Uterus (tissue), 3 donors: ENCODE measurements at regions not wholly inside any gene's neighbourhood (a gene's known extent, or its start where the extent isn't known, plus 50 kb on each side); places are given as distances from the start of the nearest gene placed in this dataset.

ENCODE experiments used
- DNase-seq, 2 donors: peaks; one replicate each; pipeline ENCODE4 v3.0.0-alpha.2; 2019 to 2020
- H3K27ac ChIP-seq, 2 donors: fragments of 200-600 bp; sonication (generic); 1 replicate in 1 of 2; 2 replicates in 1 of 2; pipeline ENCODE4 v1.5.1; 2016 to 2018
- H3K27me3 ChIP-seq, 2 donors: fragments of 200-600 bp; sonication (generic); one replicate each; pipeline ENCODE4 v1.5.1; 2018 to 2019; ENCODE audit warnings: control low read depth in 1 of 2
- H3K36me3 ChIP-seq, 2 donors: fragments of 200-600 bp; sonication (generic); one replicate each; pipeline ENCODE4 v1.5.1; 2019; ENCODE audit warnings: control low read depth in 1 of 2
- H3K4me1 ChIP-seq, 2 donors: fragments of 200-600 bp; sonication (generic); one replicate each; pipeline ENCODE4 v1.5.1; 2018 to 2019; ENCODE audit warnings: control low read depth in 1 of 2
- H3K4me3 ChIP-seq, 2 donors: fragments of 200-600 bp; sonication (generic); 1 replicate in 1 of 2; 2 replicates in 1 of 2; pipeline ENCODE4 v1.5.1; 2018 to 2019; ENCODE audit warnings: mild to moderate bottlenecking in 1 of 2
- H3K9me3 ChIP-seq, 2 donors: fragments of 200-600 bp; sonication (generic); one replicate each; pipeline ENCODE4 v1.5.1; 2019; ENCODE audit warnings: control low read depth in 1 of 2
- POLR2A ChIP-seq, 2 donors: fragments of 450-650 bp; IDR thresholded peaks; one replicate each; pipeline ENCODE4 v1.6.1; 2016; ENCODE audit warnings: antibody characterized with exemption in 2 of 2, mild to moderate bottlenecking in 1 of 2, moderate library complexity in 1 of 2
- intact Hi-C: fragments of 100-400 bp; cut with DNase I; formaldehyde crosslinking; loops from one replicate; pipeline ENCODE4 v1.15.1; 2023; ENCODE audit warnings: low total_unique reads
- TF ChIP-seq, protein P1 (sequence below), 4 experiments: fragments of 200-600 bp in 2 of 4; fragments of 450-650 bp in 2 of 4; sonication (generic) in 2 of 4; IDR thresholded peaks; one replicate each; pipeline ENCODE4 v1.5.1; 2016 to 2019; ENCODE audit warnings: antibody characterized with exemption in 4 of 4, mild to moderate bottlenecking in 2 of 4, moderate library complexity in 1 of 4
- donor health status: DM: yes; HTN: yes; CAD: no.

DNA sequence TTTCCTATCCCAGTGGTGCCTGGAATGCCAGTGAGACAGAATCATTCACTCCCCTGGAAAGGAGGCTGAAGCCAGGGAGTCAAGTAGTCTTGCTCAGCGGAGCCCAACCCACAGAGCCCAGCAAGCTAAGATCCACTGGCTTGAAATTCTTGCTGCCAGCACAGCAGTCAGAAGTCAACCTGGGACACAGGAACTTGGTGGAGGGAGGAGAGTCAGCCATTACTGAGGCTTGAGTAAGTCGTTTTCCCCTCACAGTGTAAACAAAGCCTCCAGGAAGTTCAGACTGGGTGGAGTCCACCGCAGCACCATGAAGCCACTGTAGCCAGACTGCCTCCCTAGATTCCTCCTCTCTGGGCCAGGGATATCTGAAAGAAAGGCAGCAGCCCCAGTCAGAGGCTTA, 283.2 kb upstream of the CPEB2 start:
- no peak overlapping the region for H3K4me3 ChIP-seq
- H3K4me1 ChIP-seq: no peaks in the 10 kb centered on the region
- H3K27ac ChIP-seq: no peak overlapping the region
- no peaks in the 10 kb centered on the region for H3K27me3 ChIP-seq
- no peaks in the 10 kb centered on the region for H3K9me3 ChIP-seq
- intact Hi-C loops: no loop called here
- no peak for DNase-seq
- no peak for TF ChIP-seq POLR2A (IDR thresholded peaks at IDR 0.05)
- TF ChIP-seq, protein P1, sequence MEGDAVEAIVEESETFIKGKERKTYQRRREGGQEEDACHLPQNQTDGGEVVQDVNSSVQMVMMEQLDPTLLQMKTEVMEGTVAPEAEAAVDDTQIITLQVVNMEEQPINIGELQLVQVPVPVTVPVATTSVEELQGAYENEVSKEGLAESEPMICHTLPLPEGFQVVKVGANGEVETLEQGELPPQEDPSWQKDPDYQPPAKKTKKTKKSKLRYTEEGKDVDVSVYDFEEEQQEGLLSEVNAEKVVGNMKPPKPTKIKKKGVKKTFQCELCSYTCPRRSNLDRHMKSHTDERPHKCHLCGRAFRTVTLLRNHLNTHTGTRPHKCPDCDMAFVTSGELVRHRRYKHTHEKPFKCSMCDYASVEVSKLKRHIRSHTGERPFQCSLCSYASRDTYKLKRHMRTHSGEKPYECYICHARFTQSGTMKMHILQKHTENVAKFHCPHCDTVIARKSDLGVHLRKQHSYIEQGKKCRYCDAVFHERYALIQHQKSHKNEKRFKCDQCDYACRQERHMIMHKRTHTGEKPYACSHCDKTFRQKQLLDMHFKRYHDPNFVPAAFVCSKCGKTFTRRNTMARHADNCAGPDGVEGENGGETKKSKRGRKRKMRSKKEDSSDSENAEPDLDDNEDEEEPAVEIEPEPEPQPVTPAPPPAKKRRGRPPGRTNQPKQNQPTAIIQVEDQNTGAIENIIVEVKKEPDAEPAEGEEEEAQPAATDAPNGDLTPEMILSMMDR (IDR thresholded peaks at IDR 0.05): no peak
- H3K36me3 ChIP-seq: no peaks in the 10 kb centered on the region

DNA sequence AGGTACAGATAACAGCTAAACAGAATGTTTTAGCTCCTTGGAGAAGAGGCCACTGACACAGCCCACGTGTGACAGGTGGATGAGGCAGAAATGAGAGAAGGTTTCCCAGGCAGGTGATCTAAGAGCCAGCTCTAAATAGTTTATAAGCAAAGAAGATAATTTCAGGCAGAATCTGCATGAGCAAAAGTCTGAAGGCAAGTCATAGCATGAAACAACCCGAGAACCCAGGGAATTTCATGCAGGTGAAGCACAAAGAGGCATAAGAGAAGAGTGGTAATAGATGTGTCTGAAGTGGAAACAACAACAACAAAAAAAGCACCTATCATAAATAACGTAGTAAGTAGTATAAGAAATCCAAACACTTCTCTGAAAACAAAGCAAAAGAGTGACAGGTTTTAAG, 275.8 kb upstream of the CPEB2 start:
- H3K27ac ChIP-seq: no peak overlapping the region
- DNase-seq: no peak
- no peak overlapping the region for H3K4me3 ChIP-seq
- no peaks in the 10 kb centered on the region for H3K4me1 ChIP-seq
- H3K27me3 ChIP-seq: no peaks in the 10 kb centered on the region
- TF ChIP-seq POLR2A (IDR thresholded peaks at IDR 0.05): no peak
- TF ChIP-seq, protein P1 (IDR thresholded peaks at IDR 0.05): no peak
- H3K9me3 ChIP-seq: no peaks in the 10 kb centered on the region
- intact Hi-C loops: no loop called here
- no peaks in the 10 kb centered on the region for H3K36me3 ChIP-seq

DNA sequence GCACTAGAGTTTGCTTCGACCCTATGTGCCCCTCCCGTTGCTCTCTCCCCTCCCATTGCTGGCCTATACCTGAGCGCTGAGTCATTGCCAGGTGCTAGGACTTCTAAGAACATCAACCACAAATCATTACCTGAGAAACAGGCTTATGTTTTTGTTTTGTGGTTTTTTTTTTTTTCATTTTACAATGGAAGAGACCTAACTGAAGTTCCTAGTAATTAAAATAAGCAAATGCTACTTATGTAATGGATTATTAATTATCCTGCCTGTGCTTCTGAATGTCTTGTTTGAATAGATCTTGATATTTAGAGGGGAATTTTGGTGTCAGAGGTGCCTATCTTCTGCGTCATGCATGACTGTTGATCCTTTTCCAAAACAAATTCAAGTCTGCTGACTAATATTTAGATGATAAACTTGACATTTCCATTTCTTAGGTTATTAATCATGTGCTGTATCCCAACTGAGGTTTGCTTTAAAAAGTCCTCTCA, 275.4 kb upstream of the CPEB2 start:
- Histone ChIP-seq H3K27me3 (no peaks in the 10 kb centered on the region), H3K4me1 (no peaks in the 10 kb centered on the region), H3K9me3 (no peaks in the 10 kb centered on the region), H3K4me3 (no peak overlapping the region), H3K27ac (no peak overlapping the region), H3K36me3 (no peaks in the 10 kb centered on the region)
- TF ChIP-seq, protein P1 (IDR thresholded peaks at IDR 0.05): no peak
- no peak for TF ChIP-seq POLR2A (IDR thresholded peaks at IDR 0.05)
- intact Hi-C loops: no loop called here
- DNase-seq: no peak

DNA sequence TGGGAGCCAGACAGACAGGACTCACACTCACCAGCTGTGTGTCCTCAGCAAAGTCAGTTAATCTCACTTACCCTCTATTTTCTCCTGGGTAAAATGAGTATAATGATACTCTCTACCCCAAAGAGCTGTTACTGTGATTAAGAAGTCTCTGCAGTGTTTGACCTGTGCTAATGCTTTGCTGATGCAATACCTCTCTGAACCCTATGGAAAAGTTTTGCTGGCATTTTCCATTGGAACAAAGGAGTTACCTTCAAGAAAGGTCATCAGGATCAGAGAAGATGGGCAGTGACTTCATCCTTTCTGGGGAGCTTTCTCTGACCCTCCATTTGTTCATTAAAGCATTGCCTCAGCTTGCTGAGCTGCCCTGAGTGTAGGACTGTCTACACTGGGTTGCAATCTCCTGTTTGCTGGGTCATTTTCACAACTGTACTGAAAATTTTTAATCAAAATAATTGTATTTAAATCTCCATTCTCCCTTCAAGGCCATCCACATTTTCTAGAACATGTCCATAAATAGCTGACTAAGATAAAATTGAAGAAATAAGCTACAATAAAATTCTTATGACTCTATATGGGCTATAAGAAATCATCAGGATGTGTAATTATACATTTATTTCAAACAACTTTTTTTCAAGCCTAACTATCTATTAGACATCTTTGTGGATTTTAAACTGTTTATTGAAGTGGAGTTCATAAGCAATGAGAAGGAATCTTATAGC, 272.8 kb upstream of the CPEB2 start:
- Histone ChIP-seq H3K9me3 (no peaks in the 10 kb centered on the region), H3K27ac (no peak overlapping the region), H3K27me3 (no peaks in the 10 kb centered on the region), H3K4me3 (no peak overlapping the region), H3K36me3 (no peaks in the 10 kb centered on the region), H3K4me1 (no peaks in the 10 kb centered on the region)
- no peak for DNase-seq
- intact Hi-C loops: no loop called here
- no peak for TF ChIP-seq POLR2A (IDR thresholded peaks at IDR 0.05)
- TF ChIP-seq, protein P1 (IDR thresholded peaks at IDR 0.05): no peak

DNA sequence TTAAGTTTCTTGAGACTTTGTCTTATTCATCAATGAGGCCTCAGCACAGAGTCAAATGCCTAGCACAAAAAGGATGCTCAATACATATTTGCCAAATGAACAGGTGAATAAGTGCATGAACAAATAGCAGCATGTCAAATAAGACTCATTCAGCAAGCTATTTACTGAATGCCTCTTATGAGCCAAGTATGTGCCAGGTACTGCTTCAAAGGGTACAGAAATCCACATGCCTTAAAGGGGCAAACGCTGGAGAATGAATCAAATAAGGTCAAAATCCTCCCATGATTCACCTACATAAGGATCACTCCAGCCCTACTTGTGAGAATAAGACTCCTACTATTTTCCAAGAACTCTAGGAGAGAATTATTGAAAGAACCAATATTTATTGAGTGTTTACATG, 260.2 kb upstream of the CPEB2 start:
- no peak for TF ChIP-seq POLR2A (IDR thresholded peaks at IDR 0.05)
- TF ChIP-seq, protein P1 (IDR thresholded peaks at IDR 0.05): no peak
- no peak overlapping the region for H3K4me3 ChIP-seq
- no peaks in the 10 kb centered on the region for H3K36me3 ChIP-seq
- no peaks in the 10 kb centered on the region for H3K27me3 ChIP-seq
- no peaks in the 10 kb centered on the region for H3K9me3 ChIP-seq
- H3K4me1 ChIP-seq: no peaks in the 10 kb centered on the region
- H3K27ac ChIP-seq: no peak overlapping the region
- no peak for DNase-seq
- intact Hi-C loops: no loop called here
